ENCODE measurements at regions not wholly inside any gene's neighbourhood (a gene's known extent, or its start where the extent isn't known, plus 50 kb on each side); places are given as distances from the start of the nearest gene placed in this dataset.

- intact Hi-C loops (cut with micrococcal nuclease) = no loop called here
- H3K27ac Mint-ChIP-seq (ENCODE audit: low read depth, unreplicated experiment) = no peak overlapping the region
- ChIA-PET CTCF (no interaction called here), POLR2A (interaction anchor here (0.6 to 0.7 kb wide), 3 partner anchors 19 to 1518 kb away, joined by 3 to 4 read pairs (median 3); no protein-coding TSS in a partner anchor)
- DNase-seq (ENCODE audit: unreplicated experiment) = no peak
- no peak overlapping the region for H3K4me3 Mint-ChIP-seq (ENCODE audit: unreplicated experiment)
- peaks cover 6% of the 10 kb centered on the region for H3K36me3 Mint-ChIP-seq (ENCODE audit: insufficient read depth, unreplicated experiment)
- no TSS peak for BruUV-seq (replicated peaks)
- no peak for TF ChIP-seq CTCF (IDR thresholded peaks at IDR 0.05; ENCODE audit: unreplicated experiment)
- no peaks in the 10 kb centered on the region for H3K27me3 Mint-ChIP-seq (ENCODE audit: insufficient read depth, unreplicated experiment)
- H3K9me3 Mint-ChIP-seq (ENCODE audit: unreplicated experiment) = no peaks in the 10 kb centered on the region
- no peaks in the 10 kb centered on the region for H3K4me1 Mint-ChIP-seq (ENCODE audit: insufficient read depth, unreplicated experiment)
Measured at GRCh38 chr18:44213293-44213692, 467.4 kb upstream of the SETBP1 start.

GRCh38 chr18:44214396-44214795, 466.3 kb upstream of the SETBP1 start:
- peaks cover 6% of the 10 kb centered on the region for H3K36me3 Mint-ChIP-seq (ENCODE audit: insufficient read depth, unreplicated experiment)
- no peak for DNase-seq (ENCODE audit: unreplicated experiment)
- H3K27ac Mint-ChIP-seq (ENCODE audit: low read depth, unreplicated experiment) = no peak overlapping the region
- H3K27me3 Mint-ChIP-seq (ENCODE audit: insufficient read depth, unreplicated experiment) = no peaks in the 10 kb centered on the region
- ChIA-PET CTCF (no interaction called here), POLR2A (no interaction called here)
- no TSS peak for BruUV-seq (replicated peaks)
- H3K4me3 Mint-ChIP-seq (ENCODE audit: unreplicated experiment) = no peak overlapping the region
- no peak for TF ChIP-seq CTCF (IDR thresholded peaks at IDR 0.05; ENCODE audit: unreplicated experiment)
- intact Hi-C loops (cut with micrococcal nuclease) = no loop called here
- H3K9me3 Mint-ChIP-seq (ENCODE audit: unreplicated experiment) = no peaks in the 10 kb centered on the region
- H3K4me1 Mint-ChIP-seq (ENCODE audit: insufficient read depth, unreplicated experiment) = no peaks in the 10 kb centered on the region

GRCh38 chr18:44216169-44216568, 464.5 kb upstream of the SETBP1 start:
- H3K4me1 Mint-ChIP-seq (ENCODE audit: insufficient read depth, unreplicated experiment) = no peaks in the 10 kb centered on the region
- peaks cover 6% of the 10 kb centered on the region for H3K36me3 Mint-ChIP-seq (ENCODE audit: insufficient read depth, unreplicated experiment)
- BruUV-seq (replicated peaks) = no TSS peak
- intact Hi-C loops (cut with micrococcal nuclease) = no loop called here
- H3K9me3 Mint-ChIP-seq (ENCODE audit: unreplicated experiment) = no peaks in the 10 kb centered on the region
- H3K27ac Mint-ChIP-seq (ENCODE audit: low read depth, unreplicated experiment) = no peak overlapping the region
- CTCF ChIA-PET = no interaction called here
- H3K4me3 Mint-ChIP-seq (ENCODE audit: unreplicated experiment) = no peak overlapping the region
- POLR2A ChIA-PET = no interaction called here
- no peak for DNase-seq (ENCODE audit: unreplicated experiment)
- H3K27me3 Mint-ChIP-seq (ENCODE audit: insufficient read depth, unreplicated experiment) = no peaks in the 10 kb centered on the region
- TF ChIP-seq CTCF (IDR thresholded peaks at IDR 0.05; ENCODE audit: unreplicated experiment) = no peak

- Mint-ChIP-seq H3K27ac (ENCODE audit: low read depth, unreplicated experiment) (no peak overlapping the region), H3K9me3 (ENCODE audit: unreplicated experiment) (no peaks in the 10 kb centered on the region), H3K4me1 (ENCODE audit: insufficient read depth, unreplicated experiment) (no peaks in the 10 kb centered on the region), H3K27me3 (ENCODE audit: insufficient read depth, unreplicated experiment) (no peaks in the 10 kb centered on the region), H3K36me3 (ENCODE audit: insufficient read depth, unreplicated experiment) (no peaks in the 10 kb centered on the region), H3K4me3 (ENCODE audit: unreplicated experiment) (no peak overlapping the region)
- no TSS peak for BruUV-seq (replicated peaks)
- DNase-seq (ENCODE audit: unreplicated experiment) = no peak
- TF ChIP-seq CTCF (IDR thresholded peaks at IDR 0.05; ENCODE audit: unreplicated experiment) = no peak
- CTCF ChIA-PET = interaction anchor here (0.6 to 1.4 kb wide), 3 partner anchors 10 to 1587 kb away, joined by 3 to 9 read pairs (median 5); no protein-coding TSS in a partner anchor
- intact Hi-C loops (cut with micrococcal nuclease) = no loop called here
- POLR2A ChIA-PET = no interaction called here
Measured at GRCh38 chr18:44227501-44227900, 453.2 kb upstream of the SETBP1 start.
